GM12872 (cell line): ENCODE measurements at regions not wholly inside any gene's neighbourhood (a gene's known extent, or its start where the extent isn't known, plus 50 kb on each side); places are given as distances from the start of the nearest gene placed in this dataset.

Source experiments
- CTCF ChIP-seq: IDR thresholded peaks from 3 replicates; pipeline ENCODE4 v1.5.1; 2011; ENCODE audit warnings: low read depth, mild to moderate bottlenecking, low read length, moderate library complexity; ENCODE audit not compliant: insufficient read depth

- TF ChIP-seq CTCF = no peak
Observed at GRCh38 chr1:30403061-30403645, 320.2 kb downstream of the MATN1 start.

GRCh38 chr1:30402031-30402430 lies 321.4 kb downstream of the MATN1 start:
- TF ChIP-seq CTCF = no peak

- TF ChIP-seq CTCF = no peak
Observed at GRCh38 chr1:30400507-30400906, 322.9 kb downstream of the MATN1 start.

- TF ChIP-seq CTCF = no peak
Observed at GRCh38 chr1:30399026-30399425, 324.4 kb downstream of the MATN1 start.

- TF ChIP-seq CTCF = no peak
Observed at GRCh38 chr1:30397576-30397975, 325.8 kb downstream of the MATN1 start.

- no peak for TF ChIP-seq CTCF
Observed at GRCh38 chr1:30395631-30396030, 327.8 kb downstream of the MATN1 start.

GRCh38 chr1:30388386-30388785 lies 335.0 kb downstream of the MATN1 start:
- TF ChIP-seq CTCF = no peak
